ENCODE measurements at regions not wholly inside any gene's neighbourhood (a gene's known extent, or its start where the extent isn't known, plus 50 kb on each side); places are given as distances from the start of the nearest gene placed in this dataset.

- H3K9me3 ChIP-seq: no peaks in the 10 kb centered on the region
- no peak for DNase-seq
- H3K4me3 ChIP-seq: no peak overlapping the region
- intact Hi-C loops (cut with DNase I; ENCODE audit: low total_unique reads): no loop called here
- peaks cover 0 to 3% (median 0%) of the 10 kb centered on the region in 4 donors for H3K4me1 ChIP-seq
- no peak overlapping the region for H3K27ac ChIP-seq
- H3K27me3 ChIP-seq: no peaks in the 10 kb centered on the region
- TF ChIP-seq CTCF (IDR thresholded peaks at IDR 0.05): no peak
- no peaks in the 10 kb centered on the region for H3K36me3 ChIP-seq
Measured at GRCh38 chr6:135791441-135791840, 60.1 kb upstream of the PDE7B start.

GRCh38 chr6:135796643-135797305, 54.7 kb upstream of the PDE7B start:
- Histone ChIP-seq H3K4me1 (no peaks in the 10 kb centered on the region), H3K27me3 (no peaks in the 10 kb centered on the region), H3K27ac (no peak overlapping the region), H3K4me3 (no peak overlapping the region), H3K36me3 (no peaks in the 10 kb centered on the region), H3K9me3 (no peaks in the 10 kb centered on the region)
- no peak for DNase-seq
- intact Hi-C loops (cut with DNase I; ENCODE audit: low total_unique reads): no loop called here
- TF ChIP-seq CTCF (IDR thresholded peaks at IDR 0.05): no peak

GRCh38 chr6:135797361-135797760, 54.1 kb upstream of the PDE7B start:
- Histone ChIP-seq H3K4me3 (no peak overlapping the region), H3K4me1 (no peaks in the 10 kb centered on the region), H3K27me3 (no peaks in the 10 kb centered on the region), H3K27ac (no peak overlapping the region), H3K9me3 (no peaks in the 10 kb centered on the region), H3K36me3 (no peaks in the 10 kb centered on the region)
- DNase-seq: no peak
- no peak for TF ChIP-seq CTCF (IDR thresholded peaks at IDR 0.05)
- intact Hi-C loops (cut with DNase I; ENCODE audit: low total_unique reads): no loop called here

GRCh38 chr6:135798751-135799515, 52.6 kb upstream of the PDE7B start:
- Histone ChIP-seq H3K27me3 (no peaks in the 10 kb centered on the region), H3K27ac (no peak overlapping the region), H3K4me1 (no peaks in the 10 kb centered on the region), H3K4me3 (no peak overlapping the region), H3K36me3 (no peaks in the 10 kb centered on the region), H3K9me3 (no peaks in the 10 kb centered on the region)
- DNase-seq: no peak
- TF ChIP-seq CTCF (IDR thresholded peaks at IDR 0.05): no peak
- intact Hi-C loops (cut with DNase I; ENCODE audit: low total_unique reads): no loop called here

All from tibial artery (tissue), 4 donors.